Vagina (tissue), 2 donors: ENCODE measurements at regions not wholly inside any gene's neighbourhood (a gene's known extent, or its start where the extent isn't known, plus 50 kb on each side); places are given as distances from the start of the nearest gene placed in this dataset.

ENCODE experiments used
- POLR2A ChIP-seq, 2 donors: fragments of 450-650 bp; IDR thresholded peaks; one replicate each; pipeline ENCODE4 v1.6.1; 2017; ENCODE audit warnings: antibody characterized with exemption in 2 of 2, mild to moderate bottlenecking in 2 of 2, moderate library complexity in 2 of 2
- POLR2AphosphoS5 ChIP-seq, 2 donors: sonication (generic); formaldehyde crosslinking; IDR thresholded peaks; one replicate each; pipeline ENCODE4 v1.9.0; 2017; ENCODE audit warnings: antibody characterized with exemption in 2 of 2, mild to moderate bottlenecking in 2 of 2, low read depth in 1 of 2; ENCODE audit not compliant: insufficient read depth in 1 of 2
- TF ChIP-seq, protein P1 (sequence below), 3 experiments: fragments of 450-650 bp in 2 of 3; fragments of 200-600 bp in 1 of 3; sonication (generic) in 1 of 3; IDR thresholded peaks; one replicate each; pipeline ENCODE4 v1.5.1; 2017 to 2019; ENCODE audit warnings: antibody characterized with exemption in 3 of 3, mild to moderate bottlenecking in 2 of 3, moderate library complexity in 2 of 3

DNA sequence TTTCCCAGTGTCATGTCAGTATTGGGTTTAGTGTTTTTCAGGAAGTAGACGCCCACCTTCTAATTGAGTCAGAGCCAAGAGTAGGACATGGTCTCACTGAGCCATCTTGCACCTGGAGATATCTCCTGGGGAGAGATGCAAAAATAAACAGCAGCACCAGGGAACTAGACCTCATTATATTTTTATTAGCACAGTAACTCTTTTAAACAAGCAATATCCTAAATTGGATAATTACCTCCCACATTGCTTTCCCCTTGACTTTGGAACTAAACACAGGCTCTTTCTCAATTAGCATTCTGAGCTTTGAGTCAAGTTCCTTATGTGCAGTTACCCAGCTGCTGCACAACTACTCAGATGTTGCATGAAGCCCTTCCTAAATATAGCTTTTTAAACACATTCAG is 175.4 kb downstream of the IBTK start:
- TF ChIP-seq POLR2A (IDR thresholded peaks at IDR 0.05) (no peak), POLR2AphosphoS5 (IDR thresholded peaks at IDR 0.05; ENCODE audit: insufficient read depth in 1 of 2, low read depth in 1 of 2) (no peak)
- TF ChIP-seq, protein P1, sequence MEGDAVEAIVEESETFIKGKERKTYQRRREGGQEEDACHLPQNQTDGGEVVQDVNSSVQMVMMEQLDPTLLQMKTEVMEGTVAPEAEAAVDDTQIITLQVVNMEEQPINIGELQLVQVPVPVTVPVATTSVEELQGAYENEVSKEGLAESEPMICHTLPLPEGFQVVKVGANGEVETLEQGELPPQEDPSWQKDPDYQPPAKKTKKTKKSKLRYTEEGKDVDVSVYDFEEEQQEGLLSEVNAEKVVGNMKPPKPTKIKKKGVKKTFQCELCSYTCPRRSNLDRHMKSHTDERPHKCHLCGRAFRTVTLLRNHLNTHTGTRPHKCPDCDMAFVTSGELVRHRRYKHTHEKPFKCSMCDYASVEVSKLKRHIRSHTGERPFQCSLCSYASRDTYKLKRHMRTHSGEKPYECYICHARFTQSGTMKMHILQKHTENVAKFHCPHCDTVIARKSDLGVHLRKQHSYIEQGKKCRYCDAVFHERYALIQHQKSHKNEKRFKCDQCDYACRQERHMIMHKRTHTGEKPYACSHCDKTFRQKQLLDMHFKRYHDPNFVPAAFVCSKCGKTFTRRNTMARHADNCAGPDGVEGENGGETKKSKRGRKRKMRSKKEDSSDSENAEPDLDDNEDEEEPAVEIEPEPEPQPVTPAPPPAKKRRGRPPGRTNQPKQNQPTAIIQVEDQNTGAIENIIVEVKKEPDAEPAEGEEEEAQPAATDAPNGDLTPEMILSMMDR (IDR thresholded peaks at IDR 0.05): no peak
